CD4-positive, alpha-beta T cell treated with Interleukin-6 at 100 ng/mL for 8 hours (primary cell): ENCODE measurements at regions not wholly inside any gene's neighbourhood (a gene's known extent, or its start where the extent isn't known, plus 50 kb on each side); places are given as distances from the start of the nearest gene placed in this dataset.

ENCODE experiments used
- DNase-seq: peaks from one replicate; pipeline ENCODE4 v3.0.0-alpha.2; 2020; ENCODE audit warnings: mixed read lengths, low spot score

GRCh38 chr2:42871372-42871771 lies 79.0 kb upstream of the HAAO start:
- no peak for DNase-seq

GRCh38 chr2:42868874-42869273 lies 76.5 kb upstream of the HAAO start:
- no peak for DNase-seq

GRCh38 chr2:42868096-42868495 lies 75.7 kb upstream of the HAAO start:
- no peak for DNase-seq

GRCh38 chr2:42867093-42868065 lies 75.0 kb upstream of the HAAO start:
- DNase-seq = no peak

GRCh38 chr2:42865884-42866881 lies 73.8 kb upstream of the HAAO start:
- DNase-seq = no peak

GRCh38 chr2:42864641-42865280 lies 72.4 kb upstream of the HAAO start:
- no peak for DNase-seq

- no peak for DNase-seq
Observed at GRCh38 chr2:42864222-42864621, 71.8 kb upstream of the HAAO start.

- no peak for DNase-seq
Observed at GRCh38 chr2:42863751-42864150, 71.4 kb upstream of the HAAO start.

GRCh38 chr2:42863320-42863719 lies 70.9 kb upstream of the HAAO start:
- no peak for DNase-seq

GRCh38 chr2:42862669-42863185 lies 70.3 kb upstream of the HAAO start:
- no peak for DNase-seq

GRCh38 chr2:42861321-42861720 lies 68.9 kb upstream of the HAAO start:
- DNase-seq = no peak

GRCh38 chr2:42860319-42861094 lies 68.1 kb upstream of the HAAO start:
- no peak for DNase-seq

GRCh38 chr2:42859791-42860190 lies 67.4 kb upstream of the HAAO start:
- no peak for DNase-seq

GRCh38 chr2:42859006-42859552 lies 66.7 kb upstream of the HAAO start:
- peak; percentile 51 for DNase-seq

GRCh38 chr2:42858140-42859005 lies 66.0 kb upstream of the HAAO start:
- DNase-seq = no peak

GRCh38 chr2:42856891-42857632 lies 64.7 kb upstream of the HAAO start:
- no peak for DNase-seq

GRCh38 chr2:42856106-42856860 lies 63.9 kb upstream of the HAAO start:
- DNase-seq = no peak
